NCI-H2227 (cell line): ENCODE measurements at regions not wholly inside any gene's neighbourhood (a gene's known extent, or its start where the extent isn't known, plus 50 kb on each side); places are given as distances from the start of the nearest gene placed in this dataset.

Experiments
- DNase-seq: peaks from one replicate; lab custom pipeline; 2025; ENCODE audit not compliant: unreplicated experiment; lab: John Stamatoyannopoulos, UW

DNA sequence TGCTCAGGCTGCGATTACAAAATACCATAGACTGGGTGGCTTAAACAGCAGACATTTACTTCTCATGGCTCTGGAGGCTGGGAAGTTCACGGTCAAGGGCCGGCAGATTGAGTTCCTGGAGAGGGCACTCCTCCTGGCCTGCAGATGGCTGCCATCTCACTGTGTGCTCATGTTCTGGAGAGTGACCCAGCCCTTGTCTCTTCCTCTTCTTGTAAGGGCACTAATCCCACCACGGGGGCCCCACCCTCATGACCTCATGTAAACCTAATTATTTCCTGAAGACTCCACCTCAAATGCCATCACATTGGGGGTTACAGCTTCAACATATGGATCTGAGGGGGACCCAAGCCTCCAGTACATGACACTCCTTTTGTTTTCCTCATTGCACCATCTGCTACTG is 56.0 kb upstream of the CLDN10 start:
- no peak for DNase-seq

DNA sequence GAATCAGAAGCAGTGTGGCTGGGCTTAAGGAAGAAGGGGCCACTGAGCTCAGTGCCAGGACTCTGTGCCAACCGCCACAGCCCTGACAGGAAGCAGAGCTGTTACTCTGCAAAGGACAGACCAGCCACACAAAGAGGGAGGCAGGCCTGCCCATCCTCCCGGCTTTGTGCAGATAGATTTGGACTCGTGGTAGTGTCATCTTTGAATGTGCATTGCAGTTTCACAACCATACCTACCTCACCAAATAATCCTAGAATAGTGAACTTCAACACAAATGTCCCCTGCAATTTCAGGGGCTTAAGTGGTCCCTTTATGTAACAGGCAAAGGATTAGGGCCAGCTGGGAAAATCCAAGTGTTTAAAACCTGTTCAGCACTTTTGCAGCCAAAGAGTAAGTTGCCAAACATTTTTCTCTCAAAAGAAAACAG is 55.1 kb upstream of the CLDN10 start:
- no peak for DNase-seq

DNA sequence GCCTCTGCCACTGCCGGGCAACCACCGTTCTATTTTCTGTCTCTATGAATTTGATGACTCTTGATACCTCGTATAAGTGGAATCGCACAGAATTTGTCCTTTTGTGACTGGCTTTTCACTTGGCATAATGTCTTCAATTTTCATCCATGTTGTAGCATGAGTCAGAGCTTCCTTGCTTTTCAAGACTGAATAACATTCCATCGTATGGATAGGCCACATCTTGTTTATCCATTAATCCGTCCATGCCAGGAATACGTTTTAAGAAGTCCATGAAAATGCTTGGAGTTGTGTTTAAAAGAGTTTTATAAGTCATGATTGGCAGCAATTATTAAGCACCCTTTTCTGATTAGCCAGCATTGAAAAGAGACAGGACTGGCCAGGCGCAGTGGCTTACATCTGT is 53.6 kb upstream of the CLDN10 start:
- DNase-seq, result no peak

DNA sequence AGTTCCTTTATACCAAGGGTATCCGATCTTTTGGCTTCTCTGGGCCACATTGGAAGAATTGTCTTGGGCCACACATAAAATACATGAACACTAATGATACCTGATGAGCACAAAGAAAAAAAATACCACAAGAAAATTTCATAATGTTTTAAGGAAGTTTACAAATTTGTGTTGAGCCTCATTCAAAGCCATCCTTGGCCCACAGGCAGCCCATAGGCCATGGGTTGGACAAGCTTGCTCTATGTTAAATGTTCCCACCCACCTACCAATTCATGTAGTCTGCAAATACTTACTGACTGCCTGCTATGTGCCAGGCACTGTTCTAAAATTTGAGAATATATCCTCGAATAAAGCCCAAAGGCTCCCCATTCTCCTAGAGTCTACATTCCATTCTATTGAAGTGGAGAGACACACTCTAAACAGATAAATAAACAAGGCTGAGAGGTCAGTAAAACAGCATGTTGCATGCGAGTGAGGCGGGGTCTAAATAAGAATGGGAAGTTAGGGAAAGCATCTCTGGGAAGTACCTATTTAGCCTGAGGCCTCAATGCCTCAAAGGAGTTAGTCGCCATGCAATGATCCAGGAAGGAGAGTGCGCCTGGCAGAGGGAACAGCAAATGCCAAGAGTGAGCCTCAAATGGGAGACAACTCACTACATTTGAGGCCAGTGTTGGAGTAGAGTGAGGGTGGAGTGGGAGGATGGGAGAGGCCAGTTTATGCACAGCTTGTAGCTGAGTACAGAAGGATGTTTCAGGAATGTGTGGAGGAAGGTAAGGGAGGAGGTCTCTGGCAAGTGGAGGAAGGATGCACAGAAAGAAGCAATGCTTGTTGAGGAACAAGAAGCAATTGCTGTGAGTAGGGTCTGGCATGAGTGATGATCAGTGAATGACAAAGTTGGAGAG is 52.5 kb upstream of the CLDN10 start:
- no peak for DNase-seq

DNA sequence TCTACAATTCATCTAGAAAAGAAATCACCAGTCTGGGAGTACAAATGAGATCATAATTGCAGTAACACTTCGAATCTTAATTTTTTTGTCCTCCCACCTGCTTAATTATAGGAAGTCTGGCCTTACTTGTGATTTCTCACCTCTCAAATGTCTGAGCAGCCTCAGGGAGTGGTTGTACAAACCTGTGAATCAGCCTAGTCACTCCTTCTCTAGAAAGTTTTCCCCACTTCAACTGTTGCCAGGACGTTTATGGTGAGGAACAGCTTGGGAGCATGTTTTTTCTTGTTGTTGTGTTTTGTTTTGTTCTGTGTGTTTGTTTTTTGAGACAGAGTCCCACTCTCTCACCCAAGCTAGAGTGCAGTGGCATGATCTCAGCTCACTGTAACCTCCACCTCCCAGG is 50.3 kb upstream of the CLDN10 start:
- no peak for DNase-seq
